ENCODE measurements at regions not wholly inside any gene's neighbourhood (a gene's known extent, or its start where the extent isn't known, plus 50 kb on each side); places are given as distances from the start of the nearest gene placed in this dataset.

GRCh38 chr4:120348521-120348920 lies 281.9 kb upstream of the MAD2L1 start:
- Histone ChIP-seq H3K27me3 (ENCODE audit: control insufficient read depth, insufficient read depth, low read length) (no peaks in the 10 kb centered on the region), H4K8ac (ENCODE audit: low read depth in 2 of 2, low read length in 2 of 2) (no peak overlapping the region), H2AK5ac (ENCODE audit: low read depth, low read length) (no peak overlapping the region), H4K5ac (ENCODE audit: low read depth, low read length) (no peak overlapping the region), H2BK120ac (ENCODE audit: low read depth, low read length) (no peak overlapping the region), H3K4me2 (ENCODE audit: low read depth, low read length) (no peak overlapping the region), H2BK20ac (ENCODE audit: low read depth, low read length) (no peak overlapping the region), H2BK15ac (ENCODE audit: low read depth, low read length) (no peak overlapping the region), H4K20me1 (ENCODE audit: insufficient read depth, low read length) (no peaks in the 10 kb centered on the region), H3K36me3 (ENCODE audit: control insufficient read depth, insufficient read depth, low read length) (no peaks in the 10 kb centered on the region), H3K9ac (ENCODE audit: low read depth, low read length) (no peak overlapping the region), H3K9me1 (ENCODE audit: insufficient read depth, low read length) (no peaks in the 10 kb centered on the region), H3K9me3 (ENCODE audit: control insufficient read depth, insufficient read depth, low read length) (no peaks in the 10 kb centered on the region), H3K18ac (ENCODE audit: low read depth, low read length) (no peak overlapping the region), H2BK5ac (ENCODE audit: low read depth, low read length, poor library complexity, severe bottlenecking) (no peak overlapping the region), H3K23ac (ENCODE audit: low read depth, low read length) (no peak overlapping the region), H2AFZ (replicated peaks; ENCODE audit: low read length, poor library complexity) (no peak overlapping the region), H3K27ac (ENCODE audit: insufficient read depth, low read length) (no peak overlapping the region), H2AK9ac (replicated peaks; ENCODE audit: low read depth, low read length, poor library complexity) (no peak overlapping the region), H3K4me1 (ENCODE audit: control insufficient read depth, insufficient read depth, low read length) (no peaks in the 10 kb centered on the region), H3K4ac (ENCODE audit: low read depth, low read length) (no peak overlapping the region), H3K4me3 (ENCODE audit: insufficient read depth, low read depth, low read length) (no peak overlapping the region), H3K56ac (ENCODE audit: extremely low read depth, insufficient read depth, low read length) (no peak overlapping the region), H4K91ac (ENCODE audit: insufficient read depth, low read depth, low read length) (no peak overlapping the region), H3K14ac (replicated peaks; ENCODE audit: low read depth, low read length) (no peak overlapping the region), H3K79me1 (ENCODE audit: low read depth in 1 of 2, low read length in 2 of 2) (no peaks in the 10 kb centered on the region)
- in situ Hi-C loops (cut with MboI; ENCODE audit: low sequenced_read_pairs): no loop called here
- DNase-seq (no peak), ATAC-seq (ENCODE audit: low read depth) (no peak)
- POLR2A ChIA-PET (ENCODE audit: unreplicated experiment): no interaction called here
- no TSS peak for BruUV-seq (replicated peaks)
- CTCF ChIA-PET: no interaction called here
- TF ChIP-seq FOS (IDR thresholded peaks at IDR 0.05; ENCODE audit: low read depth, low read length) (no peak), NFE2L2 (IDR thresholded peaks at IDR 0.05; ENCODE audit: low read depth, low read length) (no peak), CHD1 (IDR thresholded peaks at IDR 0.05; ENCODE audit: low read depth, low read length) (no peak), SMC3 (IDR thresholded peaks at IDR 0.05; ENCODE audit: low read depth, low read length) (no peak), BHLHE40 (IDR thresholded peaks at IDR 0.05; ENCODE audit: low read depth, low read length) (no peak), RCOR1 (IDR thresholded peaks at IDR 0.05; ENCODE audit: insufficient replicate concordance, low read length) (no peak), MXI1 (IDR thresholded peaks at IDR 0.05; ENCODE audit: borderline replicate concordance, low read depth, low read length) (no peak), ELK1 (IDR thresholded peaks at IDR 0.05; ENCODE audit: borderline replicate concordance, low read depth, low read length) (no peak), CTCF (conservative IDR thresholded peaks at IDR 0.05; ENCODE audit: low read depth, low read length) (no peak), RFX5 (IDR thresholded peaks at IDR 0.05; ENCODE audit: low read depth, low read length) (no peak), MAZ (IDR thresholded peaks at IDR 0.05; ENCODE audit: borderline replicate concordance, low read depth, low read length) (no peak), RAD21 (IDR thresholded peaks at IDR 0.05; ENCODE audit: low read length) (no peak), CEBPB (IDR thresholded peaks at IDR 0.05; ENCODE audit: low read depth, low read length) (no peak), MAFK (IDR thresholded peaks at IDR 0.05; ENCODE audit: low read depth, low read length) (no peak)
- intact Hi-C loops (cut with micrococcal nuclease): no loop called here
- no CpG with 5 or more reads among the region's 2 CpGs for WGBS, 2 experiments (ENCODE audit: extremely low coverage in 2 of 2, insufficient read length in 1 of 2)
- dilution Hi-C loops (cut with HindIII; ENCODE audit: low sequenced_read_pairs, unreplicated experiment): no loop called here

Data from IMR-90 (cell line).